ENCODE measurements at regions not wholly inside any gene's neighbourhood (a gene's known extent, or its start where the extent isn't known, plus 50 kb on each side); places are given as distances from the start of the nearest gene placed in this dataset.

GRCh38 chr15:46110755-46111154, 475.9 kb downstream of the SQOR start:
- no peak for DNase-seq (ENCODE audit: low read depth)

GRCh38 chr15:46111730-46112129, 476.9 kb downstream of the SQOR start:
- no peak for DNase-seq (ENCODE audit: low read depth)

- no peak for DNase-seq (ENCODE audit: low read depth)
These were observed 482.2 kb downstream of the SQOR start for GRCh38 chr15:46117071-46117470.

- DNase-seq (ENCODE audit: low read depth): no peak
These were observed 485.9 kb downstream of the SQOR start for GRCh38 chr15:46120713-46121112.

- no peak for DNase-seq (ENCODE audit: low read depth)
These were observed 486.6 kb downstream of the SQOR start for GRCh38 chr15:46121441-46121840.

- no peak for DNase-seq (ENCODE audit: low read depth)
These were observed 491.8 kb downstream of the SQOR start for GRCh38 chr15:46126581-46126980.

GRCh38 chr15:46127361-46127874, 492.6 kb downstream of the SQOR start:
- DNase-seq (ENCODE audit: low read depth): no peak

DNA sequence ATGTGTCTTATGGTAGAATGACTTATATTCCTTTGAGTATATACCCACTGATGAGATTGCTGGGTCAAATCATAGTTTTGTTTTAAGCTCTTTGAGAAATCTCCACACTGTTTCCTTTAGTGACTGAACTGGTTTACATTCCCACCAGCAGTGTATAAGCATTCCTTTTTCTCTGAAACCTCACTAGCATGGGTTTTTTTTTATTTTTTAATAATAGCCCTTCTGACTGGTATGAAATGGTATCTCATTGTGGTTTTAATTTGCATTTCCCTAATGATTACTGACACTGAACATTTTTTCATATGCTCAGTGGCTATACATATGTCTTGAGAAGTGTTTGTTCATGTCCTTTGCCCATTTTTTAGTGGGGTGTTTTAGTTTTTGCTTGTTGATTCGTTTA, 494.3 kb downstream of the SQOR start:
- DNase-seq (ENCODE audit: low read depth): no peak

DNA sequence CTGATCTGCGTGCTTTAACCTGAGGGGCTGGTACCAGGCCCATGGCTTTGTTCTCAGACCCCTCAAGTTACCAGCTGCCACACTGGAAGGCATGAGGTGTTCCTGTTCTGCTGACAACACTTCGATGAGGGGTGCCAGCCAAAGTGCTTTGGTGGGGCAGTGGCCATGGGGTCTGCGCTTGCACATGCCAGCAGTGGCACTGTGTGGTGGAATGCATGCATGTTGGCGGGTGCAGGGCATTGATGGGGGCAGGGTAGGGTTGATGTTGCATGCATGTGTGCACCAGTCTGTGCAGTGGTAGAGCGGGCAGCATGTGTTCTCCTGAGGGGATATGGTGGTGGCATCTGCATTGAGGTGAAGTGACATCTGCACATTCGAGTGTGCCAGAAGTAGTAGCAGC, 497.0 kb downstream of the SQOR start:
- DNase-seq (ENCODE audit: low read depth): no peak

GRCh38 chr15:46137443-46137842, 502.6 kb downstream of the SQOR start:
- no peak for DNase-seq (ENCODE audit: low read depth)

GRCh38 chr15:46146002-46146401, 511.2 kb downstream of the SQOR start:
- no peak for DNase-seq (ENCODE audit: low read depth)

DNA sequence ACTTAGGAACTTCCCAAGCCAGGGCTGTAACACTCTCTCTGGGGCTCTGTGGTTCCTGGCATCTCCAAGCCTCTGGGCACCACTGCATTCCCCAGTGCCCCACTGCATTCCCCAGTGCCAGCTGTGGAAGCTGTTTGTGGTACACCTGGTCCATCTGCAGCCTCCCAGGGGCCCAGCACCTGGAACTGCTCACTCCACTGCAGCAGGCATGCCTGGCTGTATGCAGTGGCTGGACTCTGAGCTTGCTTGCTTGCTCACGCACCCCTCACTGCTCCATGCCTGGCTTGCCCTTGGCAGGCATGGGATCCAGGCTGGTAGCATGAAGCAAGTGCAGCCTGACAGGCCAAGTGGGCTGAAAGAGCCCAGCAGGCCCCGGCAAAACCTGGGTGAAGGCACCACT, 512.1 kb downstream of the SQOR start:
- no peak for DNase-seq (ENCODE audit: low read depth)

- no peak for DNase-seq (ENCODE audit: low read depth)
These were observed 517.0 kb downstream of the SQOR start for GRCh38 chr15:46151786-46152185.

DNA sequence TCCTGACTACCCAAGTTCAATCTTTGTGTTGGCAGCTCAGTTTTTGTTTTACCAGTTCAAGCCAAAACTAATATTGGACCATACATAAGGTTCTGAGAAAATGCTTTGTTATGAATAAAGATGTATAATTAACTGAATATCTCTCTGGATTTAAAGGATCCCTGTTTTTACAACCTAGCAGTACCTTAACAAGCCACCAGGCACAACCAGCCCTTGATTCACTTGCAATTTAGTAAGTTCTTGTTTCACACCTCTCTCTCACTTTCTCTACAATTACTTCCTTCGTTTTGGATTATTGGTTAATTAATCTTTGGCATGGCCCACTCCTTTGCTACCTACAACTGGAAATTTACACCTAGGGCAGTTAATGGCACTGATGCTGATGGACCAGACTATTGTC, 531.9 kb downstream of the SQOR start:
- no peak for DNase-seq (ENCODE audit: low read depth)

DNA sequence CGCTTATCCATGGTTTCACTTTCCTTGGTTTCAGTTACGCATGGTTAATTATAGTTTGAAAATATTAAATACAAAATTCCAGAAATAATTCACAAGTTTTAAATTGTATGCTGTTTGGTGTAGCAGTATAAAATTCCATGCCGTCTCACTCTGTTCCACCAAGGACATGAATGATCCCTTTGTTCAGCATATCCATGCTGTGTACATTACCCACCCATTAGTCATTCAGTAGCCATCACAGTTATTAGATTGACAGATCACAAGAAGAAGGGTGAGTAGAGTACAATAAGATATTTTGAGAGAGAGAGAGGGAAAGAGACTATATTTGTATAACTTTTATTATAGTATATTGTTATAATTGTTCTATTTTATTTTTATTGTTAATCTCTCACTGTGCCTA, 535.5 kb downstream of the SQOR start:
- DNase-seq (ENCODE audit: low read depth): no peak

DNA sequence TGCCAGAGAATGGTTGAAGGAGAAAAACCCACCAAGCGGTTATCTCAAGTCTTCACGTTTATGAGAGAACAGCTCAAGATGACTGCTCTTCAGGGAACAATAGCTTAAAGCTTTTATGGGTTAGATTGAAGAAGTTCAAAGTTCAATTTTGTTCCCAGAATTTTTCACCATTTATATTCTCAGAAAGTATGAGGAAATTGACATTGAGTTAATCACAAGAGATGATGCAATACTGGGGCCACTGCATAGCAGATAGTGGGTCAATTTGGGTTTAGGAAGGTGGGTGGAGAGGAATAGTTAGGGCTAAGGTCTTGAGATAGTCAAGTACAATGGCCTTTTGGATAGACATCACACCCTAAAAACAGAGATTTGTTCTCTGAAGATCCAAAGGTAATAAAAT, 539.3 kb downstream of the SQOR start:
- DNase-seq (ENCODE audit: low read depth): no peak

DNA sequence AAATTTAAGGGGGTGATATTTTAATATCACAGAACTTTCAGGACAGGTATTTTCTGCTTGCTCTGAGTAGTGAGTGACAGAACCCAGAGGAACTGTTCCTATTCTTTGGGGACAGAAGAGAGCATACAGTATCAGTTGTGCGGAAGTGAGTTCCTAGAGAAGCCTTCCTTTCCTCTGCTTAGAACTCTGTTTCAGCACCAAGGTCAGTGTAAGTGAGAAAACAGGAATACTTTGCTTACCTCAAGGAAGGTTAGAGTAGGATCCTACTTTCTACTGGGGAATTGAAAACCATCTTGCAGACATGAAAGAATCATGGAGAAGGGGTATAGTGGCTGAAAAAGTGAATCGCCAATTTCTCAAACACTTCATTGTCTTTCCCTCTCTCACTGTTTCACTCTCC, 542.4 kb downstream of the SQOR start:
- no peak for DNase-seq (ENCODE audit: low read depth)

DNA sequence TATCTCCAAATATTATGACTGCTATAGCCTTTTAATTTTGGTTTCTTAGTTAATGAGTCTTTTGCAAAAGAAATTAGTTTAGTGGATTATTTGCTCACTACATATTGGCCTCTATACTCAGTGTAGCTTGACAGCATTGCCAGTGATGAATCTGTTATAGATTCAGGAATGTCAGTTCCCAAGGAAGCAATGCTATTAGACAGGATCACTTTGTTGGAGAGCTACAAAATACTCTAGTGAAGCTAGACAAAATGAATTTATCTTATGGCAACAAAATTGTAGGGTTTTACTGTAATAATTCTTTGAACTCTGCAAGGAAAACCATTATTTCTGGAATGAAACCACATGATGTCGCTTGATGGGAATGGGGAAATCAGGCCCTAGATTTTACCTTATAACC, 543.3 kb downstream of the SQOR start:
- DNase-seq (ENCODE audit: low read depth): no peak

- DNase-seq (ENCODE audit: low read depth): no peak
These were observed 572.5 kb downstream of the SQOR start for GRCh38 chr15:46207341-46207740.

DNA sequence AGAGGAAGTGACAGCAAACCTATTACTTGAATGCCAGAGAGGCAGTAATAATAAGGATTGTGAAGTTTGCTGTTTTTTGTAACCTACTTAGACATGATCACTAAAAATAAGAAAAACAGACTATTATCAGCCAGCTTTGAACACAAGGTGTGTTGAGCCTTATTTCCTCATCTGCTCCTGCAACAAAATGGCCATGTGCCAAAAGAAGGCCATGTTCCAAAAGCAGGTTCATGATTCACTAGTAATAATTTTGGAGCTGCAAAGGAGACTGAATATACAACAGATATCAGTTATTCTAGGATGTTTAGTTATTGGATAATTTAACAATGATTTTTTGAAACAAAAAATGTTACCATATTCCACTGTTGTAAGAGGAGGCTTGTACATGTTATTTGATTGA, 578.7 kb downstream of the SQOR start:
- DNase-seq (ENCODE audit: low read depth): no peak

- DNase-seq (ENCODE audit: low read depth): no peak
These were observed 588.0 kb downstream of the SQOR start for GRCh38 chr15:46222826-46223225.

GRCh38 chr15:46229263-46229662, 594.4 kb downstream of the SQOR start:
- no peak for DNase-seq (ENCODE audit: low read depth)

- no peak for DNase-seq (ENCODE audit: low read depth)
These were observed 597.0 kb downstream of the SQOR start for GRCh38 chr15:46231786-46232185.

GRCh38 chr15:46232471-46232870, 597.6 kb downstream of the SQOR start:
- no peak for DNase-seq (ENCODE audit: low read depth)

DNA sequence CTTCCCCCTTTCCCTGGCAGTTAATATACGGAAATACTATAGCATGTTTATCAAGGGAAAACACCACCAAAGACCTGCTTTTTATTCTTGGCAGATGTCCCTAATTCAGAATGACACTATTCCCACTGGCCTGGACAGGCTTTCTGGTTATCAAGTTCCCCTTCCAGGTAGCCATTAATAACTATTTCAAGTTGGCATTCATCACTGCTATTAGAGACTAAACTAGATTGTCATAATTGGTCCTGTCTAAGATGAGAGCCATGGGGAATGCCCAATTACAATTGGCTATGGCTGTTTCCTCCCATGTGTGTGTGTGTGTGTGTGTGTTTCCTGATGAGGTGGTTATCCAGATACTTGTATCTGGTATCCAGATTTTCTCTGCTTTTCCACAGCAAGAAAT, 608.1 kb downstream of the SQOR start:
- DNase-seq (ENCODE audit: low read depth): no peak

All from renal cortical epithelial cell (primary cell).